ENCODE measurements at regions not wholly inside any gene's neighbourhood (a gene's known extent, or its start where the extent isn't known, plus 50 kb on each side); places are given as distances from the start of the nearest gene placed in this dataset.

- no peaks in the 10 kb centered on the region for H3K36me3 ChIP-seq (replicated peaks; ENCODE audit: insufficient read depth, low read length)
- TF ChIP-seq CTCF (IDR thresholded peaks at IDR 0.05; ENCODE audit: low read length), result no peak
- TF ChIP-seq EZH2phosphoT487 (IDR thresholded peaks at IDR 0.05; ENCODE audit: low read length), result no peak
- no peak for TF ChIP-seq EZH2 (optimal IDR thresholded peaks at IDR 0.05; ENCODE audit: low read depth, low read length)
- H4K20me1 ChIP-seq (ENCODE audit: insufficient read depth, low read length), result no peaks in the 10 kb centered on the region
- no peaks in the 10 kb centered on the region for H3K9me2 ChIP-seq (replicated peaks; ENCODE audit: insufficient read depth, low read length)
- H3K27me3 ChIP-seq (replicated peaks; ENCODE audit: insufficient read depth, low read length), result no peaks in the 10 kb centered on the region
- H3K4me3 ChIP-seq (ENCODE audit: low read length), result no peak overlapping the region
- no peaks in the 10 kb centered on the region for H3K4me1 ChIP-seq (ENCODE audit: low read length)
- no peaks in the 10 kb centered on the region for H3F3A ChIP-seq (ENCODE audit: insufficient read depth, low read length)
- H3K27ac ChIP-seq (ENCODE audit: low read length), result no peak overlapping the region
- H3K9me3 ChIP-seq (replicated peaks; ENCODE audit: insufficient read depth, low read length), result no peaks in the 10 kb centered on the region
- no peak for DNase-seq
- H3K9ac ChIP-seq (ENCODE audit: low read length), result no peak overlapping the region
- no peak overlapping the region for H3K4me2 ChIP-seq (ENCODE audit: low read depth, low read length)
- no peaks in the 10 kb centered on the region for H3K79me2 ChIP-seq (ENCODE audit: low read length)
- no peak overlapping the region for H2AFZ ChIP-seq (ENCODE audit: low read length)
Measured at GRCh38 chr22:47558828-47559700, 796.6 kb downstream of the TBC1D22A start.

- no peaks in the 10 kb centered on the region for H3K4me1 ChIP-seq (ENCODE audit: low read length)
- H3K36me3 ChIP-seq (replicated peaks; ENCODE audit: insufficient read depth, low read length), result no peaks in the 10 kb centered on the region
- H3K9me3 ChIP-seq (replicated peaks; ENCODE audit: insufficient read depth, low read length), result no peaks in the 10 kb centered on the region
- no peak for TF ChIP-seq CTCF (IDR thresholded peaks at IDR 0.05; ENCODE audit: low read length)
- TF ChIP-seq EZH2 (optimal IDR thresholded peaks at IDR 0.05; ENCODE audit: low read depth, low read length), result no peak
- TF ChIP-seq EZH2phosphoT487 (IDR thresholded peaks at IDR 0.05; ENCODE audit: low read length), result no peak
- no peak overlapping the region for H2AFZ ChIP-seq (ENCODE audit: low read length)
- no peak overlapping the region for H3K9ac ChIP-seq (ENCODE audit: low read length)
- DNase-seq, result no peak
- H3K4me2 ChIP-seq (ENCODE audit: low read depth, low read length), result no peak overlapping the region
- no peaks in the 10 kb centered on the region for H3K9me2 ChIP-seq (replicated peaks; ENCODE audit: insufficient read depth, low read length)
- no peaks in the 10 kb centered on the region for H3K27me3 ChIP-seq (replicated peaks; ENCODE audit: insufficient read depth, low read length)
- no peaks in the 10 kb centered on the region for H3K79me2 ChIP-seq (ENCODE audit: low read length)
- H3K4me3 ChIP-seq (ENCODE audit: low read length), result no peak overlapping the region
- no peaks in the 10 kb centered on the region for H3F3A ChIP-seq (ENCODE audit: insufficient read depth, low read length)
- H3K27ac ChIP-seq (ENCODE audit: low read length), result no peak overlapping the region
- H4K20me1 ChIP-seq (ENCODE audit: insufficient read depth, low read length), result no peaks in the 10 kb centered on the region
Measured at GRCh38 chr22:47556473-47556872, 794.0 kb downstream of the TBC1D22A start.

- Histone ChIP-seq H3K9me3 (replicated peaks; ENCODE audit: insufficient read depth, low read length) (no peaks in the 10 kb centered on the region), H3K4me2 (ENCODE audit: low read depth, low read length) (no peak overlapping the region), H4K20me1 (ENCODE audit: insufficient read depth, low read length) (no peaks in the 10 kb centered on the region), H3K27ac (ENCODE audit: low read length) (no peak overlapping the region), H3K4me1 (ENCODE audit: low read length) (no peaks in the 10 kb centered on the region), H3K4me3 (ENCODE audit: low read length) (no peak overlapping the region), H3K36me3 (replicated peaks; ENCODE audit: insufficient read depth, low read length) (no peaks in the 10 kb centered on the region), H2AFZ (ENCODE audit: low read length) (no peak overlapping the region), H3K27me3 (replicated peaks; ENCODE audit: insufficient read depth, low read length) (no peaks in the 10 kb centered on the region), H3K9ac (ENCODE audit: low read length) (no peak overlapping the region), H3K9me2 (replicated peaks; ENCODE audit: insufficient read depth, low read length) (no peaks in the 10 kb centered on the region), H3F3A (ENCODE audit: insufficient read depth, low read length) (no peaks in the 10 kb centered on the region), H3K79me2 (ENCODE audit: low read length) (no peaks in the 10 kb centered on the region)
- DNase-seq, result no peak
- TF ChIP-seq EZH2 (optimal IDR thresholded peaks at IDR 0.05; ENCODE audit: low read depth, low read length) (no peak), CTCF (IDR thresholded peaks at IDR 0.05; ENCODE audit: low read length) (no peak)
Measured at GRCh38 chr22:47553436-47553835, 791.0 kb downstream of the TBC1D22A start.

Data from MM.1S (cell line).